Neutrophil (primary cell): ENCODE measurements at regions not wholly inside any gene's neighbourhood (a gene's known extent, or its start where the extent isn't known, plus 50 kb on each side); places are given as distances from the start of the nearest gene placed in this dataset.

Experiments used
- H3K27ac ChIP-seq: fragments of 200-600 bp; sonication (generic); 2 replicates; pipeline ENCODE4 v1.5.1; 2016; ENCODE audit warnings: mild to moderate bottlenecking, moderate library complexity
- H3K27me3 ChIP-seq: fragments of 200-600 bp; sonication (generic); 2 replicates; pipeline ENCODE4 v1.6.0; 2016; ENCODE audit warnings: mild to moderate bottlenecking
- H3K36me3 ChIP-seq: fragments of 200-600 bp; sonication (generic); 2 replicates; pipeline ENCODE4 v1.5.1; 2017
- H3K4me1 ChIP-seq, 2 experiments: fragments of 200-600 bp in 1 of 2; sonication (generic) in 1 of 2; 1 replicate in 1 of 2; 2 replicates in 1 of 2; pipeline versions ENCODE4 v1.5.1 to v1.6.1; 2013 to 2016; ENCODE audit warnings: low read depth in 1 of 2, low read length in 1 of 2, mild to moderate bottlenecking in 1 of 2, moderate library complexity in 1 of 2; ENCODE audit not compliant: control insufficient read depth in 1 of 2, insufficient read depth in 1 of 2
- H3K4me3 ChIP-seq, 2 experiments: fragments of 200-600 bp in 1 of 2; sonication (generic) in 1 of 2; 1 replicate in 1 of 2; 2 replicates in 1 of 2; pipeline ENCODE4 v1.5.1; 2013 to 2016; ENCODE audit warnings: low read depth in 1 of 2, low read length in 1 of 2, mild to moderate bottlenecking in 1 of 2, moderate library complexity in 1 of 2
- H3K9me3 ChIP-seq: fragments of 200-600 bp; sonication (generic); 2 replicates; pipeline ENCODE4 v1.5.1; 2016
- TF ChIP-seq, protein P1 (sequence below): fragments of 200-600 bp; sonication (generic); IDR thresholded peaks from 2 replicates; pipeline ENCODE4 v1.5.1; 2016; ENCODE audit warnings: antibody characterized with exemption

DNA sequence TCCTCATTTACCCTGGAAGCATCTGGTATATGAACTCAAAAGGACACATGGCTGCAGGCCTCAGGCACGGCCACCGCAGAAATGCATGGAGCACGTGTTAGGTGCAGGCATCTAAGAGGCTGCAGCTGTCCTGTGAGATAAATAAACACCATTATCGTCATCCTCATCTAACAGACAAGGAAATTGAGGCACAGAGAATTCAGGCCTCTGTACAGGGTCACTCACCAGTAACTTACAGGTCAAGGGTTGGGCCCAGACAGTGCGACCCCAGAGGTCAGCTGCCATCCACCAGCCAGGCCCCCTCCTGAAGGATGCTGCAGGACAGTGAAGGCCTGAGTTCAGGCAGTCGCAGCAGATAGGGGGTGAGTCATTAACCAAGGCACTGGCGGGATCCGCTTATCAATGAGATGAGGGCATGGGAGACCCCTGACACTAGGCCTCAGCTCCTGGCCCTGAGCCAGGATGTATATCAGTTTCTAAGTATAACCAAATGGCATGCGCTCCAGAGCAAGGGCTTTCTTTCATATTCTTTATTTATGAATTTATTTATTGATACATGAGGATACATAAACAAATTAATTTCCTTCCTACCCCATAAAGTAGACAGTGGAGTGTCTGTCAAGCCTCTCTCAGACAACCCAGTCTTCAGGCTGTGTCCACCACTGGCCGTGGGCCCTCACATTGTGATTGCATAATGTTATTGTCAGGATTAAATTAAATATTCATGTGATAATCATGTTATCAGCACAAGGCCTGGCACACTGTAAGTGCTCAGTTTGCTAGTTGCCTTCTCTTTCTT lies 316.9 kb downstream of the QKI start:
- Histone ChIP-seq H3K27me3 (no peaks in the 10 kb centered on the region), H3K4me3 (no peak overlapping the region), H3K9me3 (no peaks in the 10 kb centered on the region), H3K36me3 (no peaks in the 10 kb centered on the region), H3K4me1 (no peaks in the 10 kb centered on the region), H3K27ac (no peak overlapping the region)
- TF ChIP-seq, protein P1, sequence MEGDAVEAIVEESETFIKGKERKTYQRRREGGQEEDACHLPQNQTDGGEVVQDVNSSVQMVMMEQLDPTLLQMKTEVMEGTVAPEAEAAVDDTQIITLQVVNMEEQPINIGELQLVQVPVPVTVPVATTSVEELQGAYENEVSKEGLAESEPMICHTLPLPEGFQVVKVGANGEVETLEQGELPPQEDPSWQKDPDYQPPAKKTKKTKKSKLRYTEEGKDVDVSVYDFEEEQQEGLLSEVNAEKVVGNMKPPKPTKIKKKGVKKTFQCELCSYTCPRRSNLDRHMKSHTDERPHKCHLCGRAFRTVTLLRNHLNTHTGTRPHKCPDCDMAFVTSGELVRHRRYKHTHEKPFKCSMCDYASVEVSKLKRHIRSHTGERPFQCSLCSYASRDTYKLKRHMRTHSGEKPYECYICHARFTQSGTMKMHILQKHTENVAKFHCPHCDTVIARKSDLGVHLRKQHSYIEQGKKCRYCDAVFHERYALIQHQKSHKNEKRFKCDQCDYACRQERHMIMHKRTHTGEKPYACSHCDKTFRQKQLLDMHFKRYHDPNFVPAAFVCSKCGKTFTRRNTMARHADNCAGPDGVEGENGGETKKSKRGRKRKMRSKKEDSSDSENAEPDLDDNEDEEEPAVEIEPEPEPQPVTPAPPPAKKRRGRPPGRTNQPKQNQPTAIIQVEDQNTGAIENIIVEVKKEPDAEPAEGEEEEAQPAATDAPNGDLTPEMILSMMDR = no peak

DNA sequence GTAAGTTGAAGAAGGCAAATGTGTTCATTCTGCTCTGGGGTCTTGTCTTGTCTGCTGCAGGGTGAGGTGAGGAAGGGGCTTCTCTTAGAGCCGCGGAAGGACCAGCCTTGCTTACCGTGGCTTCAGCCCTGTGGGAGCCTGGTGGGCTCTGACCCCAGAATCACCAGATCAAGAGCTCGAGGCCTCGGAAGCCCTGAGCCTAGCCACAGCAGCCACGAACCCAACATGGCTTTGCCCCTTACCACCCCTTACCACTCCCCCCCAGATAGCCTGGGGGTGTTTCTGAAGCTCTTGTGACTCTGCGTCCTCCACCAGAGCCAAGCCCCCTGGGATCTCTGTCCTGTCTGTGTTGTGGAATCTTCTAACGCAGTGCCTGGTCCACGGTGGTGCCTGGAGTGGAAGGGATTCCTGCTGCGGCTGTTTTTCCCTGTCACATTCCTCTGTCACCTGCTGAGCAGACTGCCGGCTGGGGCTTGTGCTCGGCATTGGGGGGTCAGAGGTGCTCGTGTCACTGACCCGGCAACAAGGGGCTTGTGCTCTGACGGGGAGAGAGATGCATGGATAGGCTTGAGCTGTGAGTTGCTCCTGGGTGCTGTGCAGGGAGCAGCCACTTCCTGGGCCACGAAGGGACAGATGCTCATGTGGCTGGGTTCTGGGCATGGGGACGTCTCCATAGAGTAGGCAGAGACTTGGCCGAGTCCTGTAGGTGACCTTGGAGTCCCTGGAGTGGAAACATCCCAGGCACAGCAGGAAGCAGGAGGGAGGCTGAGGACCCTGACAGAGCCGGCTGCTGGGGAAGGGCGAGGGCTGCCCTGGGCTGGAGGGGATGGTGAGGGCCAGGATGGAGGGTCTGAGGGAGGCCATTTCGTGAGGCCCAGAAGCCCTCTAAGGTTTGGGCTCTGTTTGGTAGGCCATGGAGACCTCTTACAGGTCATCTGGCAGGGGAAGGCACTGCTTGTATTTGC lies 316.0 kb downstream of the QKI start:
- H3K27me3 ChIP-seq = no peaks in the 10 kb centered on the region
- H3K4me1 ChIP-seq = no peaks in the 10 kb centered on the region
- no peak overlapping the region for H3K4me3 ChIP-seq
- no peaks in the 10 kb centered on the region for H3K9me3 ChIP-seq
- H3K36me3 ChIP-seq = no peaks in the 10 kb centered on the region
- TF ChIP-seq, protein P1 = no peak
- H3K27ac ChIP-seq = no peak overlapping the region

DNA sequence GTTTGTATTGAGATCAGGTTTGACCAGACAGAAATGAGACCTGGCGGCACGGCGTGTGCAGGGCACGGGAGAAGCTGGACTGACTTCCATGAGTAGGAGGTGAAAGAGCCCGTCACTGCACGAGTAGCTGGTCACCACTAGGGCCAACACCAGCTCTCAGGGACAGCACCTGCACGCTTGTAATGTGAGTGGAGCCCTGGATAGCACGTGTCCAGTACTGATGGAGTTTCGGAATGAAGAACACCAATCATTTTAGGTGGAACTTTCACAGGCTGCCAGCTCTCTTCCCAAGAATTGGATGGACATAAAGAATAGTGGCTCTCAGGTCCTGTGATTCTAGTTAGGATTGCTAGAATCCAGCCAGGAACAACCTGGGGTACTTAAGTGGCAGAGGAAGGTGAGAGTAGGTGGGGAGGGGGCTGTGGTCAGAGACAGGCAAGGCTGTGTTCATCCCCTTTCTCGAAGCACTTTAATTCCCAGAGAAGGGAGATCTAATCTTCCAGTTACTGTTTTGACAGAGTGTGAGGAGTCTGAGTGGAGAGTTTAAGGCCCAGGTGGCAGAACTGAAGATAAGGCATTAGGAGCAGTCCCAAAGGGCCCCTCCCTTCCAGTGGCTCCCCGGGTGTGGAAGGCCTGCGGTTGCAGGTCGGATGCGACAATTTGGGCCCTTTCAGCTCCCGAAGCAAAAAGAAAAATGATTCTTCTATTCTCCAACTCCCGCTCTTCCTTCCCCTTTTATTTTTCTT lies 314.8 kb downstream of the QKI start:
- H3K36me3 ChIP-seq = no peaks in the 10 kb centered on the region
- H3K27me3 ChIP-seq = no peaks in the 10 kb centered on the region
- TF ChIP-seq, protein P1 = no peak
- H3K9me3 ChIP-seq = no peaks in the 10 kb centered on the region
- no peak overlapping the region for H3K27ac ChIP-seq
- H3K4me3 ChIP-seq = no peak overlapping the region
- H3K4me1 ChIP-seq = no peaks in the 10 kb centered on the region

DNA sequence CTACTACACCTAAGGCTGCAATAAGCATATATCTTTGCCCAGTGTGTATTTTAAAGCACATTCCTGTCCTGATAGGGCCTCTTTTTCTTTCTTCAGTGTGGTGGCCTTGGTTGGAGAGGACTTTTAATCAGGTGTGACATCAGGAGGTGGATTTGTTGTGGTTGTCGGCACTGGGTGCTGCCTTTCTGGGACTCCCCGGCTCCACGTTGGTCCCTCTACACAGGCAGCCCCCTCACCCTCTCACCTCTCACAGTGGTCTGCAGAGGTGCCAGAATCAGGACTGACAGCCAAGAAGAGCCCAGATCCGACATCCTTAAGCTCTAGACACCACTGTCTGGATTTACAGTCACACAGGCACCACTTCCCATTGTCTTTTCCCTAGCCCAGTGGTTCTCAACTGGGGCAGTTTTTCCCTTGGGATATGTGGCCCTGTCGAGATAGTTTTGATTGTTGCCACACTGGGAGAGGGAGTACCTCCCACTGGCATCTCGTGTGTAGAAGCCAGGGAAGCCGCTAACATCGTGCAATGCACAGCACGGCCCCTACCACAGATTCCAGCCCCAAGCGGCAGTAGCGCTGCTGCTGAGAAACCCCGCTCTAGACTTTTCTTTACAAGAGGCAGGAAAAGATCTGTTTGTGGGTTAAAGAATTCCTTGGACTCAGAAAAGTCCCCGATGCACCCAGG lies 314.1 kb downstream of the QKI start:
- Histone ChIP-seq H3K4me1 (no peaks in the 10 kb centered on the region), H3K36me3 (no peaks in the 10 kb centered on the region), H3K9me3 (no peaks in the 10 kb centered on the region), H3K27me3 (no peaks in the 10 kb centered on the region), H3K4me3 (no peak overlapping the region), H3K27ac (no peak overlapping the region)
- TF ChIP-seq, protein P1 = no peak
